DOHH2 (cell line): ENCODE measurements at regions not wholly inside any gene's neighbourhood (a gene's known extent, or its start where the extent isn't known, plus 50 kb on each side); places are given as distances from the start of the nearest gene placed in this dataset.

Experiments used
- H3F3A ChIP-seq: fragments of 200-600 bp; sonication (generic), shearing (Covaris generic); 2 replicates; pipeline ENCODE4 v1.6.0; 2016; ENCODE audit warnings: antibody characterized with exemption, mild to moderate bottlenecking; ENCODE audit not compliant: control insufficient read depth, insufficient read depth
- H3K27ac ChIP-seq: fragments of 200-600 bp; sonication (generic); 2 replicates; pipeline ENCODE4 v1.5.1; 2014; ENCODE audit warnings: low read depth, mild to moderate bottlenecking, low read length, moderate library complexity
- H3K27me3 ChIP-seq: fragments of 200-600 bp; sonication (generic); 2 replicates; pipeline ENCODE4 v1.6.1; 2014; ENCODE audit warnings: mild to moderate bottlenecking, low read length, mixed read lengths; ENCODE audit not compliant: control insufficient read depth
- H3K36me3 ChIP-seq: fragments of 200-600 bp; sonication (generic); 2 replicates; pipeline ENCODE4 v1.6.1; 2014; ENCODE audit warnings: mild to moderate bottlenecking, low read length, moderate library complexity, mixed read lengths; ENCODE audit not compliant: control insufficient read depth
- H3K4me1 ChIP-seq: fragments of 200-600 bp; sonication (generic); 2 replicates; pipeline ENCODE4 v1.6.1; 2014; ENCODE audit warnings: mild to moderate bottlenecking, low read length, mixed read lengths; ENCODE audit not compliant: control insufficient read depth
- H3K4me2 ChIP-seq: fragments of 200-600 bp; sonication (generic); 2 replicates; pipeline ENCODE4 v1.6.0; 2014; ENCODE audit warnings: mild to moderate bottlenecking, low read length, moderate library complexity
- H3K4me3 ChIP-seq: fragments of 200-600 bp; sonication (generic); 2 replicates; pipeline ENCODE4 v1.5.1; 2014; ENCODE audit warnings: mild to moderate bottlenecking, low read length, mixed read lengths
- H3K79me2 ChIP-seq: fragments of 200-600 bp; sonication (generic); 2 replicates; pipeline ENCODE4 v1.6.1; 2014; ENCODE audit warnings: mild to moderate bottlenecking, low read length, mixed read lengths; ENCODE audit not compliant: control insufficient read depth
- H3K9me2 ChIP-seq: fragments of 200-600 bp; sonication (generic); replicated peaks from 2 replicates; pipeline ENCODE4 v1.6.1; 2014; ENCODE audit warnings: mild to moderate bottlenecking, low read length, mixed read lengths; ENCODE audit not compliant: control insufficient read depth
- H3K9me3 ChIP-seq: fragments of 200-600 bp; sonication (generic); 2 replicates; pipeline ENCODE4 v1.6.1; 2014; ENCODE audit warnings: antibody characterized with exemption, low read length, mixed read lengths; ENCODE audit not compliant: control insufficient read depth, insufficient read depth
- H4K20me1 ChIP-seq: fragments of 200-600 bp; sonication (generic); 2 replicates; pipeline ENCODE4 v1.6.0; 2014; ENCODE audit warnings: low read depth, mild to moderate bottlenecking, antibody characterized with exemption, low read length, moderate library complexity; ENCODE audit not compliant: control insufficient read depth, insufficient read depth
- EZH2phosphoT487 ChIP-seq: fragments of 200-600 bp; sonication (generic); IDR thresholded peaks from 2 replicates; pipeline ENCODE4 v1.6.1; 2017; ENCODE audit warnings: borderline replicate concordance, mild to moderate bottlenecking, antibody characterized with exemption, low read length, moderate library complexity, mixed read lengths
- TF ChIP-seq, protein P1 (sequence below): fragments of 200-600 bp; sonication (generic); IDR thresholded peaks from one replicate; pipeline ENCODE4 v1.5.1; 2014; ENCODE audit warnings: antibody characterized with exemption, mild to moderate bottlenecking, low read depth, low read length; ENCODE audit not compliant: poor library complexity, severe bottlenecking

DNA sequence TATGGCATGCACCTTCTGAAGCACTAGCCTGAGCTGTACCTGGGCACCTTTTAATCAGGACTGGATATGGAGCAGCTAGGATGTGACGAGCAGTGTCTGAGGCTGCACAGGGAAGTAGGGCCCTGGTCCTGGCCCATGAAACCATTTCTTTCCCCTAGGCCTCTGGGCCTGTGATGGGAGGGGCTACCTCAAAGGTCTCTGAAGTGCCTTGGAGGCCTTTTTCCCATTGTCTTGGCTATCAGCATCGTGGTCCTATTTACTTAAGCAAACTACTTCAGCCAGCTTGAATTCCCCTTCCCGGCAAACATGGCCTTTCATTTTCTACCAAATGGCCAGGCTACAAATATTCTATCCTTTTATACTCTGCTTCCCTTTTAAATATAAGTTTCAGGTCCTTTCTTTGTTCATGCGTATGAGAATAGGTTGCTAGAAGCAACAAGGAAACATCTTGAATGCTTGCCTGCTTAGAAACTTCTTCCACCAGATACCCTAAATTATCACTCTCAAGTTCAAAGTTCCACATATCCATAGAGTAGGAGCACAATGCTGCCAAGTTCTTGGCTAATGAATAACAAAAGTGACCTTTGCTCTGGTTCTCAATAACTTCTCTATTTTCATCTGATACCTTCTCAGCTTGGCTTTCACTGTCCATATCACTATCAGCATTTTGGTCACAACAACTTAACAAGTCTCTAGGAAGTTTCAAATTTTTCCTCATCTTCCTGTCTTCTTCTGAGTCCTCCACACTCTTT is 673.1 kb downstream of the HTR1B start:
- H3K27me3 ChIP-seq = no peaks in the 10 kb centered on the region; the same call in 1 of the 2 replicates
- H4K20me1 ChIP-seq = no peaks in the 10 kb centered on the region
- H3K36me3 ChIP-seq = no peaks in the 10 kb centered on the region
- H3K9me2 ChIP-seq = no peaks in the 10 kb centered on the region
- H3F3A ChIP-seq = no peaks in the 10 kb centered on the region
- H3K4me1 ChIP-seq = no peaks in the 10 kb centered on the region
- no peak for TF ChIP-seq EZH2phosphoT487
- TF ChIP-seq, protein P1, sequence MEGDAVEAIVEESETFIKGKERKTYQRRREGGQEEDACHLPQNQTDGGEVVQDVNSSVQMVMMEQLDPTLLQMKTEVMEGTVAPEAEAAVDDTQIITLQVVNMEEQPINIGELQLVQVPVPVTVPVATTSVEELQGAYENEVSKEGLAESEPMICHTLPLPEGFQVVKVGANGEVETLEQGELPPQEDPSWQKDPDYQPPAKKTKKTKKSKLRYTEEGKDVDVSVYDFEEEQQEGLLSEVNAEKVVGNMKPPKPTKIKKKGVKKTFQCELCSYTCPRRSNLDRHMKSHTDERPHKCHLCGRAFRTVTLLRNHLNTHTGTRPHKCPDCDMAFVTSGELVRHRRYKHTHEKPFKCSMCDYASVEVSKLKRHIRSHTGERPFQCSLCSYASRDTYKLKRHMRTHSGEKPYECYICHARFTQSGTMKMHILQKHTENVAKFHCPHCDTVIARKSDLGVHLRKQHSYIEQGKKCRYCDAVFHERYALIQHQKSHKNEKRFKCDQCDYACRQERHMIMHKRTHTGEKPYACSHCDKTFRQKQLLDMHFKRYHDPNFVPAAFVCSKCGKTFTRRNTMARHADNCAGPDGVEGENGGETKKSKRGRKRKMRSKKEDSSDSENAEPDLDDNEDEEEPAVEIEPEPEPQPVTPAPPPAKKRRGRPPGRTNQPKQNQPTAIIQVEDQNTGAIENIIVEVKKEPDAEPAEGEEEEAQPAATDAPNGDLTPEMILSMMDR = no peak
- H3K4me2 ChIP-seq = no peak overlapping the region
- no peaks in the 10 kb centered on the region for H3K79me2 ChIP-seq
- H3K27ac ChIP-seq = no peak overlapping the region
- H3K9me3 ChIP-seq = no peaks in the 10 kb centered on the region
- H3K4me3 ChIP-seq = no peak overlapping the region

GRCh38 chr6:76789580-76789979 is 673.7 kb downstream of the HTR1B start:
- Histone ChIP-seq H3K79me2 (no peaks in the 10 kb centered on the region), H3K9me2 (no peaks in the 10 kb centered on the region), H3F3A (no peaks in the 10 kb centered on the region), H4K20me1 (no peaks in the 10 kb centered on the region), H3K4me2 (no peak overlapping the region), H3K9me3 (no peaks in the 10 kb centered on the region), H3K27ac (no peak overlapping the region), H3K27me3 (no peaks in the 10 kb centered on the region; the same call in 1 of the 2 replicates), H3K36me3 (no peaks in the 10 kb centered on the region), H3K4me1 (no peaks in the 10 kb centered on the region), H3K4me3 (no peak overlapping the region)
- TF ChIP-seq EZH2phosphoT487 = no peak
- TF ChIP-seq, protein P1 = no peak

DNA sequence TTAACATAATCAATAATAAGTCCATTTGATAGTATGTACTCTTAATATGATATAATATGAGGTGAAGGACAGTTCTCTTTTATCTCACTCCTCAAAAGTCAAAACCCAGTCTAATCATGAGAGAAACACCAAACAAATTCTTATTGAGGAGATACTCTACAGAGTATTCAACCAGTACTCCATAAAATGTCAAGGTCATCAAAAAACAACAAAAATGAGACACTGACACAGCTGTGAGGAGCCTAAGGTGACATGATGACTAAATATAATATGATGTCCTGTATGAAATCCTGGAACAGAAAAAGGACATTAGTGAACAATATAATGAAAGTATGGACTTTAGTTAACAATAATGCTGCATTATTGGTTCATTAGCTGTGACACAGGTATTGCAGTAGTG is 675.1 kb downstream of the HTR1B start:
- H4K20me1 ChIP-seq = no peaks in the 10 kb centered on the region
- no peaks in the 10 kb centered on the region for H3F3A ChIP-seq
- H3K79me2 ChIP-seq = no peaks in the 10 kb centered on the region
- H3K36me3 ChIP-seq = no peaks in the 10 kb centered on the region
- H3K4me1 ChIP-seq = no peaks in the 10 kb centered on the region
- H3K9me2 ChIP-seq = no peaks in the 10 kb centered on the region
- TF ChIP-seq, protein P1 = no peak
- TF ChIP-seq EZH2phosphoT487 = no peak
- H3K4me2 ChIP-seq = no peak overlapping the region
- no peak overlapping the region for H3K4me3 ChIP-seq
- no peaks in the 10 kb centered on the region for H3K27me3 ChIP-seq
- no peak overlapping the region for H3K27ac ChIP-seq
- H3K9me3 ChIP-seq = no peaks in the 10 kb centered on the region
